ENCODE measurements at regions not wholly inside any gene's neighbourhood (a gene's known extent, or its start where the extent isn't known, plus 50 kb on each side); places are given as distances from the start of the nearest gene placed in this dataset.

GRCh38 chr5:36765876-36766275 is 110.7 kb upstream of the NIPBL start:
- H3K79me2 ChIP-seq (ENCODE audit: insufficient read depth, low read length) = no peaks in the 10 kb centered on the region
- no peaks in the 10 kb centered on the region for H3F3A ChIP-seq (ENCODE audit: insufficient read depth)
- no peak overlapping the region for H3K27ac ChIP-seq (ENCODE audit: low read depth, low read length)
- H3K9ac ChIP-seq (ENCODE audit: low read length) = no peak overlapping the region
- no peak for TF ChIP-seq CTCF (IDR thresholded peaks at IDR 0.05; ENCODE audit: insufficient read depth, low read length, poor library complexity, severe bottlenecking)
- no peak for TF ChIP-seq EZH2phosphoT487 (conservative IDR thresholded peaks at IDR 0.05; ENCODE audit: low read length)
- no peak overlapping the region for H3K4me3 ChIP-seq (ENCODE audit: insufficient read depth, low read length, poor library complexity, severe bottlenecking)
- H2AFZ ChIP-seq (ENCODE audit: low read depth, low read length, severe bottlenecking) = no peak overlapping the region
- H3K36me3 ChIP-seq (ENCODE audit: low read length) = no peaks in the 10 kb centered on the region
- 0 out of 2 replicates have a peak, but pooled peaks cover 4% of the 10 kb centered on the region for H3K27me3 ChIP-seq (ENCODE audit: low read length)
- no peaks in the 10 kb centered on the region for H4K20me1 ChIP-seq (ENCODE audit: low read depth, low read length)
- H3K9me3 ChIP-seq (ENCODE audit: insufficient read depth, low read length) = no peaks in the 10 kb centered on the region
- no peak overlapping the region for H3K4me2 ChIP-seq (ENCODE audit: low read depth, low read length, poor library complexity, severe bottlenecking)
- H3K9me2 ChIP-seq (replicated peaks; ENCODE audit: insufficient read depth, low read length) = no peaks in the 10 kb centered on the region

- Histone ChIP-seq H3K36me3 (ENCODE audit: low read length) (no peaks in the 10 kb centered on the region), H4K20me1 (ENCODE audit: low read depth, low read length) (no peaks in the 10 kb centered on the region), H3K4me3 (ENCODE audit: insufficient read depth, low read length, poor library complexity, severe bottlenecking) (no peak overlapping the region), H3K9me2 (replicated peaks; ENCODE audit: insufficient read depth, low read length) (no peaks in the 10 kb centered on the region), H3K9ac (ENCODE audit: low read length) (no peak overlapping the region), H3K9me3 (ENCODE audit: insufficient read depth, low read length) (no peaks in the 10 kb centered on the region), H3F3A (ENCODE audit: insufficient read depth) (no peaks in the 10 kb centered on the region), H3K79me2 (ENCODE audit: insufficient read depth, low read length) (no peaks in the 10 kb centered on the region), H3K27me3 (ENCODE audit: low read length) (0 out of 2 replicates have a peak, but pooled peaks cover 4% of the 10 kb centered on the region), H3K27ac (ENCODE audit: low read depth, low read length) (no peak overlapping the region), H3K4me2 (ENCODE audit: low read depth, low read length, poor library complexity, severe bottlenecking) (no peak overlapping the region), H2AFZ (ENCODE audit: low read depth, low read length, severe bottlenecking) (no peak overlapping the region)
- TF ChIP-seq CTCF (IDR thresholded peaks at IDR 0.05; ENCODE audit: insufficient read depth, low read length, poor library complexity, severe bottlenecking) (no peak), EZH2phosphoT487 (conservative IDR thresholded peaks at IDR 0.05; ENCODE audit: low read length) (no peak)
These were observed 109.6 kb upstream of the NIPBL start for GRCh38 chr5:36766981-36767380.

- Histone ChIP-seq H3K36me3 (ENCODE audit: low read length) (no peaks in the 10 kb centered on the region), H3K4me2 (ENCODE audit: low read depth, low read length, poor library complexity, severe bottlenecking) (no peak overlapping the region), H3K4me3 (ENCODE audit: insufficient read depth, low read length, poor library complexity, severe bottlenecking) (no peak overlapping the region), H4K20me1 (ENCODE audit: low read depth, low read length) (no peaks in the 10 kb centered on the region), H3K27ac (ENCODE audit: low read depth, low read length) (no peak overlapping the region), H2AFZ (ENCODE audit: low read depth, low read length, severe bottlenecking) (no peak overlapping the region), H3K9me2 (replicated peaks; ENCODE audit: insufficient read depth, low read length) (no peaks in the 10 kb centered on the region), H3K9me3 (ENCODE audit: insufficient read depth, low read length) (no peaks in the 10 kb centered on the region), H3K79me2 (ENCODE audit: insufficient read depth, low read length) (no peaks in the 10 kb centered on the region), H3K9ac (ENCODE audit: low read length) (no peak overlapping the region), H3K27me3 (ENCODE audit: low read length) (0 out of 2 replicates have a peak, but pooled peaks cover 3% of the 10 kb centered on the region), H3F3A (ENCODE audit: insufficient read depth) (no peaks in the 10 kb centered on the region)
- TF ChIP-seq CTCF (IDR thresholded peaks at IDR 0.05; ENCODE audit: insufficient read depth, low read length, poor library complexity, severe bottlenecking) = no peak
- TF ChIP-seq EZH2phosphoT487 (conservative IDR thresholded peaks at IDR 0.05; ENCODE audit: low read length) = no peak
These were observed 108.1 kb upstream of the NIPBL start for GRCh38 chr5:36768450-36768849.
